GM21723 (cell line): ENCODE measurements at regions not wholly inside any gene's neighbourhood (a gene's known extent, or its start where the extent isn't known, plus 50 kb on each side); places are given as distances from the start of the nearest gene placed in this dataset.
"Not testable (repeated sequence)": the region's sequence is repeated elsewhere in the genome, so short reads cannot be mapped to it uniquely, and the experiment has no call there.

Source experiments
- ATAC-seq: cut with Tn5 transposase; IDR thresholded peaks from one replicate; pipeline ENCODE4 v1.9.1; 2021; ENCODE audit warnings: mild to moderate bottlenecking, moderate library complexity; ENCODE audit not compliant: unreplicated experiment

DNA sequence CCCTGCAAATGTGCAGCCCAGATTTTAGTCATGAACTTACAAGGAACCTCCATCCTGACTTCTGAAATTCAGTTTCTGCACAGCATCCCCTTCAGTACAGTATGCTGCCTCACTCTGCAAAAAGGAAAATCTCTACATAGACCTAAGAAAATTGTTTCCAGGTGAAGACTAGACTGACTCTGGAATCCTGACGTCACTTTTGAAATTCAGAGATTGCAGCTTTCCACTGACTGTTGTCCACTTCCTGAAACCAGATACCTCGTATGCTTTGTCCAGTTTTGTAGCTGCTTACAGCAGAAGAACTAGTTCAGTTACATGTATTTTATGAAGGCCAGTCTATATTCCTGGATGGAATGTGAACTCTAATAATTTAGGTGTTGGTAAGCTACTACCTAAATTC is 629.3 kb upstream of the ST8SIA4 start:
- no peak for ATAC-seq

DNA sequence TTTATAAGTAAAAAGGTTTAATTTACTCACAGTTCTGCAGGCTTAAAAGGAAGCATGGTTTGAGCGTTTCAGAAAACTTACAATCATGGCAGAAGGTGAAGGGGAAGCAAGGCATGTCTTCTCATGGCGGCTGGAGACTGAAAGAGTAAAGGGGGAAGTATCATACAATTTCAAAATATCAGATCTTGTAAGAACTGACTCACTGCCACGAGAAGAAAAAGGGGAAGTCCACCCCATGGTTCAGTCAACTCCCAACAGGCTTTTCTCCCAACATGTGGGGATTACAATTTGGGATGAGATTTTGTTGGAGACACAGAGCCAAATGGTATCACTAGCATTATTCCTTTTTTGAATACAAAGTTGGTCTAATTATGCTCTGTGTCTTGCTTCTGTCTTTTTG is 627.9 kb upstream of the ST8SIA4 start:
- ATAC-seq, result no peak

DNA sequence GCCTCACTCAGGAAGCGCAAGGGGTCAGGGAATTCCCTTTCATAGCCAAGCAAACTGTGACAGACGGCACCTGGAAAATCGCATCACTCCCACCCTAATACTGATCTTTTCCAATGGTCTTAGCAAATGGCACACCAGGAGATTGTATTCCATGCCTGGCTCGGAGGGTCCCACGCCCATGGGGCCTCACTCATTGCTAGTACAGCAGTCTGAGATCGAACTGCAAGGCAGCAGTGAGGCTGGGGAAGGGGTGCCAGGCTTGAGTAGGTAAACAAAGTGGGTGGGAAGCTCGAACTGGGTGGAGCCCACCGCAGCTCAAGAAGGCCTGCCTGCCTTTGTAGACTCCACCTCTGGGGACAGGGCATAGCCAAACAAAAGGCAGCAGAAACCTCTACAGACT is 626.0 kb upstream of the ST8SIA4 start:
- ATAC-seq, result not testable (repeated sequence)

DNA sequence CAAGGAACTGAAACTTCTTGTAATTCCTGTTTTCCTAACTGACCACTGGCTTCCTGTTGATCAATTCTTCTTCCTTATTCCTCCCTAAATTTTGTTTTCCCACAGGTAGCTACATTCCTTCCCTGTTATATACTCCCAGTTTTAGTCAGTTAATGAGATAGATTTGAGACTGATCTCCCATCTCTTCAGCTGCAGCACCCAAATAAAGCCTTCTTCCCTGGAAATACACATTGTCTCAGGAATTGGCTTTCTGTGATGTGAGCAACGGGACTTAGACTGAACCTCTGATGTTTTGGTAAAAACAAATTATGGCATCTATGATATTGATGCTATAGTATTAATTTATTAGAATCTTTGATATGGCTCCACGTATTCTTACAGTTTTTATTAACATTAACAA is 617.3 kb upstream of the ST8SIA4 start:
- no peak for ATAC-seq

DNA sequence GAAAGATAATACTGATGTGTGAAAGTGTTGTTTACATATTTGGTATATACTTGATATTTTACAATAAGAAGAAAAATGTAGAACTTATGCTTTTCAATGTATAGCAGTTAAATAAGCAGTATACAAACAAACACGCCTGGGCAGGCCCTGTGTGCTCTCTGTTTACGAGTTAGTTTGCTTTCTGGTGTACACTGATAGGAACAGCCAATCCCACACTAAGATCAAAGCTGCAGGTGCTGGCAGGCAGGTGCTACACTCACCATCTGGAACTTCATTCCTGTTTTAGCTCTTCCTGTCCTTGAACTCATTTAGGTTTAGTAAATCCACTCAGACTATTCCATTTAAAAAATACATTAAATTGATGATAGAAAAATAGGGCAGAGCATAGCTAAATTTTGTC is 614.7 kb upstream of the ST8SIA4 start:
- ATAC-seq, result no peak

DNA sequence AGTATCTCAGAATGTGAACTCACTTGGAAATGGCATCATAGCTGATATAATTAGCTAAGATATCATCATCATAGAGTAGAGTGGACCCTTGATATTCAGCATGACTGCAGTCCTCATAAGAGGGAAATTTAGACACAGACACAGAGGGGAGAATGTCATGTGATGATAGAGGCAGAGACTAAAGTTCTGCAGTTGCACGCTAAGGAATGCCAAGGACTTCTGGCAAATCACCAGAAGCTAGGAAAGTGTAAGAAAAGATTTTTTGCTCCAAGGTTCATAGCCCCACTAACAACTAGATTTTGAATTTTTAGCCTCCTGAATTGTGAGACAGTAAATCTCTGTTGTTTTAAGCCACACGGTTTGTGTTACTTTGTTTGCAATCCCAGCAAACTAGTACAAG is 612.6 kb upstream of the ST8SIA4 start:
- no peak for ATAC-seq

DNA sequence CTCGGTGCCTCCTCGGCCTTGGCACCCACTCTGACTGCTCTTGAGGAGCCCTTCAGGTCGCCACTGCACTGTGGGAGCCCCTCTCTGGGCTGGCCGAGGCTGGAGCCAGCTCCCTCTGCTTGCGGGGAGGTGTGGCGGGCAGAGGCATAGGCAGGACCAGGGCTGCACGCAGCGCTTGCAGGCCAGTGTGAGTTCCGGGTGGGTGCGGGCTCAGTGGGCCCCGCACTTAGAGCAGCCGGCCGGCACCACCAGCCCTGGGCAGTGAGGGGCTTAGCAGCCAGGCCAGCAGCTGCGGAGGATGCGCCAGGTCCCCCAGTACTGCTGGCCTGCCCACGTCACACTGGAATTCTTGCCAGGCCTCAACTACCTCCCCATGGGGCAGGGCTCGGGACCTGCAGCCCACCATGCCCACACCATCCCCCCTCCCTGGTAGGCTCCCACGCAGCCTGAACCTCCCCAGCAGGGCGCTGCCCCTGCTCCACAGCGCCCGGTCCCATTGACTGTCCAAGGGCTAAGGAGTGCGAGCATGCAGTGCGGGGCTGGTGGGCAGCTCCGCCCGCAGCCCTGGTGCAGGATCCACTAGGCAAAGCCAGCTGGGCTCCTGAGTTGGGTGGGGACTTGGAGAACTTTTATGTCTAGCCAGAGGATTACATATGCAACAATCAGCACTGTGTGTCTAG is 602.9 kb upstream of the ST8SIA4 start:
- ATAC-seq, result no peak

DNA sequence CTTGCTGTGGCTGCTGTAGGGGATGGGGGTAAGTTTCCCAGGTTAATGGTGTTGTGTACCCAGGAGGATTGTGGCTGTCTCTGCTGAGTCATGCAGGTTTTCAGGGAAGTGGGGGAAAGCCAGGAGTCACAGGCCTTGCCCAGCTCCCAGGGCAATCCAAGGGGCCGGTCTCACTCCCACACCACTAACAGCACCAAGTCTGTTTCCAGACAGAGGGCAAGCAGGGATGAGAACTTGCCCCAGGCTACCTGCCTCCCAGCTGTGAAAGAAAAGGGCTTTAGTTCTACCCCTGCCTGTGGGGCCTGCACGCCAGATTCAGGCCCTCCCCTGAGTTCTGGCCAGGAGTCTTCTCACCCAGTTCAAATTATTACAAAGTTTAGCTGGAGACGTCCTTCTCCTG is 579.8 kb upstream of the ST8SIA4 start:
- no peak for ATAC-seq

DNA sequence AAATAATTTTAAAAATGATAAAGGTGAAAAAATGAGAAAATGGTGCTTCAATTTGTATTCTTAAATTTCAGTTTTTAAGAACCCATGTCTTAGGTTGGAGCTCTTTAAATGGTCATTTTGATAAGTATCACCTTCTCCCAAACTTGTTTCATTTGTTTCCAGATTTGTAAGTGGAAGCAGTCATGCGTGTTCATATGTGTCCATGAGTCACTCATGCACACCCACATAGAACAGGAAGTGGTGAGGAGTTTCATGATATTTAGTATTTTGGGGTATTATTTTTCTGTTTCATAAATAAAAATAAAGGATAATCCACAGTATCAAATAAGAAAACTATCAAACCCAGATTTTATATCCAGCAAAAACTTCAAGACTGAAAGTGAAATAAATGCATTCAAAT is 570.4 kb upstream of the ST8SIA4 start:
- ATAC-seq, result no peak

DNA sequence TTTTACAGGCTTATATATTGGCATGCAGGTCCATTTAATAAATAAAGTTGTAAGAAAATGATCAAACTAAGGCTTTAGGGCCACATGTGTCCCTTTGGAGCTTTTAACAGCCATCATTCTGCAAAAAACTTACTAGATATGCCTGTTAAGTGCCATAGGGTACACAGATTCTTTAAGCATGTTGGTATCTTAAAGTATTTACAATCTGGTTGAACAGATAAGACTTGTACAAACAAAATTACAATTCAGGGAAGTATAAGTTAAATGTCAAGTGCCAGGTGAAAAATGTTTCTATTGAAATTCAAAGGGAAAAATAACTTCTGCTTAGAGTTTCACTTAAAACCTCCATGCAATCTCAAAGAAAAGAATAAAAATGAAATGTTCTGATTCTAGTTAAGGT is 558.4 kb upstream of the ST8SIA4 start:
- ATAC-seq, result no peak

DNA sequence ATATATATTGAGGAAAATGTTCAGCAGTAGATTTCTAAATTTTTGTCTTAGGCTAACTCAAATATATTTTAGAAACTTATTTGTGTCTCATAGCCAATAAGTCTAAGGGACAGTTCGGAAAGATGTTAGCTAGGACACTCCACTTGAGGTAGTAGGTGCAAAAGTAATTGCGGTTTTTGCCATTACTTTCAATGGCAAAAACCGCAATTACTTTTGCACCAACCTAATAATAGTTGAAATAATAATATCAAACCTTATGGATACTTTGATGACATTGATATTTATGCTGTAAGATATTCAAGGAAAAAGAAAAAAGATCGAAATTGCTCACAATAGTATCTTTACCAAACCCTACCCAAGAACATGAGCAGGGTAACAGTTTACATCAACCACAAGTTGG is 555.5 kb upstream of the ST8SIA4 start:
- no peak for ATAC-seq

DNA sequence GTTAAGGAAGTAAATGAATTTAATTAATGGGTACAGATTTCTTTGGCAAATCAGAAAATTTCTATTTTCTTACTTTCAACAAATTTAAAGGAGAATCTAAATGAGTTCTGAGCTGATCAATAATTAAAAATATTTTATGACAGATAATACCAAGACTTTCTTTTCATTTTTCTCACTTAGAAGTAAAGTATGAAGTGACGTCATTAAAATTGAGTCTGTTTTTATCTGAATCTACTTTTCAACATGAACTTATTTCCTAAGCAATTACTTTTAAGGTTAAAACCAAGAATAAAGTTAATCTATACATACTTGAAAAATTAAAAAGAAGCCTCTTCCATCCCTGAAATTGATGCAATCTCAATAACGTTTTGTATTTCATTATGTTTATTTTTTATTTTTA is 552.8 kb upstream of the ST8SIA4 start:
- no peak for ATAC-seq

DNA sequence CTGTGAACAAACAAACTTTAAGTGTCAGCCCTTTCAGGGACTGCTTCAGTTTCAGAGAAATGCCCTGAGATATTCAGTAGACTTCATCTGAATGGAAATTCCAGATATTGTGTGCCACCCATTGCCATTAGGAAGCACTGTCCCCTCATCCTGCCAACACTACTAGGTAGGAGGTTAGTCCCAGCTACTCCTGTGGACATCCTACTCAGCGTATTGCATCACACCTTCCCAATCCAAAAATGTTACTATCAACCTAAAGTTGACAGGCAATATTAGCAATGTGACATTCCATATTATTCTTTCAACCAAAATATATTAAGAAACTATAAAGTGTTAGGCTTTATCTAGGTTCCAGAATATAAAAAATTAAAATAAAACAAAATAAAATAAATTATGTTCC is 552.0 kb upstream of the ST8SIA4 start:
- no peak for ATAC-seq

DNA sequence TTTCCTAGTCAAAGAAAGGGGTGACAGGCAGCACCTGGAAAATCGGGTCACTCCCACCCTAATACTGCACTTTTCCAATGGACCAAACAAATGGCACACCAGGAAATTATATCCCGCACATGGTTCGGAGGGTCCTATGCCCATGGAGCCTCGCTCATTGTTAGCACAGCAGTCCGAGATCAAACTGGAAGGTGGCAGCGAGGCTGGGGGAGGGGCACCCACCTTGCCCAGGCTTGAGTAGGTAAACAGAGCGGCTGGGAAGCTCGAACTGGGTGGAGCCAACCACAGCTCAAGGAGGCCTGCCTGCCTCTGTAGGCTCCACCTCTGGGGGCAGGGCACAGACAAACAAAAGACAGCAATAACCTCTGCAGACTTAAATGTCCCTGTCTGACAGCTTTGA is 539.2 kb upstream of the ST8SIA4 start:
- not testable (repeated sequence) for ATAC-seq

DNA sequence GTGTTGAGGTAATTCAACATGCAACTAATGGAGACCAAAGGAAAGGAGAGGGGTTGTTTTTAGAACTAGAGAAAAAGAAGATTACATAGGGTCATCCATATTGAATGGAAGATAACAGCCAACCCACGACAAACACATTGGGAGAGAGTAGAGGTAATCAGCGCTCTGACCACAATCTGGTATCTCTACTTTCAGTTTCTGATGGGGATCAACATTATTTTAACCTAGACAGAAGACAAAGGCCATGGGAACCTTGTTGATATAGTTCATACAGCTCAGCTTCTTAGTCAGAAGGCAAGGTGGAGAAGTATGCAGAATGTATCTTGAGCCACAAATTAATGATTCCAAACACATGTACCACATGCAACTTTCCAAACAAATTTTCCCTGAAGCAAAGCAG is 537.1 kb upstream of the ST8SIA4 start:
- ATAC-seq, result no peak

DNA sequence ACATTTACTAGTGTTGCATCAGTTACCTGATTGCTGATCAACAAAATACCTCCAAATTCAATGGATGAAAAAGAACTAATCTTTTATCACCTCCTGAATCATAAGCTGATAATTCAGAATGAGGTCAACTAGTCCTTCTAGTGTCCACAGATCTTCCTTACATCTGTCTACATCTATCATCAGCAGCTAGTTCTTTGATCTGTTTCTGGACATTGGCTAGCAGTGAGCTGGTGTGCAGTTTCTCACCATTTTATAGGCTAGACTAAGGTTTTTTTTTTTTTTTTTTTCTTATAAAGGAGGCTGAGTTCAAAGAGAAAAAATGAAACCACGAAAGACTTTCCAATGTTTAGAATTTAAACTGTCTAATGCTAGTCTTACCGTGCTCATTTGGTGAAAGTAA is 534.3 kb upstream of the ST8SIA4 start:
- no peak for ATAC-seq

DNA sequence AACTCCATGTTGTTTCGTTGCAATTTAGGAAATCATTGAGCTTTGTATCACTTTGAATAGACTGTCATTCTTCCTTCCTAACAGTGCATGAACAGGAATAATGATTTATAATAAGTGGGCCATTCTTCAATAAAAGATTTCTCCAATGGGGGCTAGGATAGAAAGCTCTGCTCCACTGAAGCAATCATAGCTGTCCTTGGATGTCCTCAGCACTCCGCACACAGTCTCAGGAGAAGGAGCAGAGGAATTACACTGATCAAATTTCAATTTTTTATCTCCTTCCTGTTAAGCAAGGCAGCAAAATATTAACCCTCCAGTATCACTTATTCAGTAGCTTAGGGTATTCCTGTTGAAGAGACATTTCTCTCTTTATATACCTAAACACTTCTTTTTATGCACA is 532.7 kb upstream of the ST8SIA4 start:
- no peak for ATAC-seq

DNA sequence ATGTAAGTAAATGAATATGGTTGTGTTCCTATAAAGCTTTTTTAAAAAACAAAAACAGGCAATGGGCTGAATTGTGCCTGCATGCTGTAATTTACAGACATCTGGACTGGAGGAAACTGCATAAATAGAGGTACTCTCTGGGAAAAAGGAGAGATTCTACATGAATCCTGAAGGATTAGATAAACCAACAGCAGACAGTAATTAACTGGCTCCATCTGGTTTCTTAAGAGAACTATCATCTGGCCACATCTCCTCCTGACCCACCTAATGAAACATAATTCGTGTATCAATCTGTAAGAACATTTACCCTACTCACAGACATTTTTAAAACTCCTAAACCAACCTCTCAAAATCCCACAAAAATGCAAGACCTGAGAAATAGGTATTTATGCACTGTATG is 528.1 kb upstream of the ST8SIA4 start:
- ATAC-seq, result no peak

DNA sequence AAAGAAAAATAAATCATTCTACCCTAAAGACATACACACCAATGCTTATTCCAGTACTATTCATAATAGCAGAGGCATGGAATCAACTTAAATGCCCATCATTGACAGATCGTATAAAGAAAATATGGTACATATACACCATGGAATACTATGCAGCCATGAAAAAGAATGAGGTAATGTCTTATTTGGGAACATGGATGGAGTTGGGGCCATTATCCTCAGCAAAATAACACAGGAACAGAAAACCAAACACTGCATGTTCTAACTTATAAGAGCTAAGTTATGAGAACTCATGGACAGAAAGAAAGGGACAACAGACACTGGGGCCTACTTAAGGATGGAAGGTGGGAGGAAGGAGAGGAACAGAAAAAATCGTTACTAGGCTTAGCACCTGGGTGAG is 527.5 kb upstream of the ST8SIA4 start:
- ATAC-seq, result no peak

DNA sequence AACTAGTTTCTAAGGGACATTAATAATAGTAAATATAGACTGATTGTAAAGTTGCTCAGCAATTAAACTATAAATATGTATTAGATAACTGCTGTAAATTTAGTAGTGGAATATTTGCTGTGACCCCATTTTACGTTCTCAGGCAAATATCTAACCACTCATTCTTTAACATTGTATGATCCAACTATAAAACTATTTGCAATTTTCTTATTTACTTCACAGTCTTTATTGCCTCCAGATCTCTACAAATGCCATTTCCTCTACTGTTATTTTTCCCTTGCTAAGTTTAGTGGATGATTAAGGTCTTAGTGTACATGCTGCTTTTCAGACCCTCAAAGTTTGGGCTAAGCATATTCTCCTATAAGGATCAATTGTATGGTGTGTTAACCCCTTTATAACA is 526.2 kb upstream of the ST8SIA4 start:
- no peak for ATAC-seq

DNA sequence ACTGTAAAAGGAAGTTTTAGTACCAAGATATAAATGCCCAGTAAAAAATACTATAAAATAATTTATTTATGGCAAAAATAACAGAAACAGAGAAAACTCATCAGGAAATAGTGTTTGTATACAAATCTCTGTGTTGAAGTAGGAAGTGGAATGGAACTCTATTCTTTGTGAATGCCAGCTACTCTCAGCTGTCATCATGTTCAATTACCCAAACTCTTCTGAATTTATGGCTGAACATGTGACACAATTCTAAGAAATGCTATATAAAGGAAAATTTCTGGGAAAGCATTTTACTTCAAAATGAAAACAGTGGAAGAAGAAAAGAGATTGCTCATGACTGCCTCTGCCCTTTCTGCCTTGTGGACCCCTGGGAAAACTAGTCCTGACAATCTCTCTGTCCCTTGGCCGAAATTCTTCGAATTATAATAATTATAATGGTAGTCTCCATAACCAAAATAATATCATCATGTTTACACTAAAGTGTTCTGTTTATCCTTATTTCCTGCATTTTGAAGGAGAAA is 522.3 kb upstream of the ST8SIA4 start:
- no peak for ATAC-seq

DNA sequence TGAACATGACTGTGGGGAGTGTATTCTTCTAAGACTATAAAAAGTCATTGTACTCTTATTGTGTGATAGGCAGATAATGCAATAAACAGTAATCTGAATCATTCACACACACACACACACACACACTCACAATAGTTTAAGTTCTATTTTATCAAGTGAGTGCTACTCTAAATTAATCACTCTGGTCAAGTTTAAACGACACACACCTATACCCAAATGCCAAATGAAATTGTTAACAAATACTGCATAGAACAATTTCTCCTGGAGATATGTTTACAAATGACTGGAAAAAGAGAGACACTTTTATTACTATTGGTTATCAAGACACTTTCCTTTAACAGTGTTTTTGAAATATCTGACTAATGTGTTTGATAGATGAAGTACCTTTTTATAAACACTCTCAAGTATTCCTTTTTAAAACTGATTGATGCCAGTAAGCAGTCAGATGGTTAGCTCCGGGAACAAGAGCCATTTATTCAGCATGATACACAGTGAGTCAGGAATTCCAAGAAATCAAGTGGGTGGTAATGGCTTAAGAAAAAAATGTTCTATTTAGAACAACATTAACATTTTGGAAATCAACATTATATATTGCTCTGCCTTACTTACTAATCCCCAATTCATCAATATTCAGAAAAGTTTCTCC is 521.6 kb upstream of the ST8SIA4 start:
- ATAC-seq, result no peak

DNA sequence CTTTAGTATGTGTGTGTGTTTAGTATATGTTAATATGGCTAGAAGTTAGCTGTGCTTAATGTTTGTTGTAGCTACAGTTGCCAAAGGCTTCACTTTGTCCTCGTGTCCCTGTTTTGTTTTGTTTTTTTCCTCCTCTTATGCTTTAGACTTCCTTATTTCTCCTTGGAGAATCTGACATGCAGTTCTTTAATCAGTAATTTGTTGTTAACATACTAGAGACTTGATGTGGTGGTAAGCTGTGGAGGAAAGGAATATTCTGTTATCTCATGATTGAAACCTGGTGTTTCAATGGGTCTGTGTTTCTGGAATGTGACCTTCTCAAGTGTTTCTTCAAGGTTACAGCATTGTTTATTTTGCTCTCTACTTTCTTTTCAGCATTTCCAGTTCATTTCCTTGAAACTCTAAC is 515.6 kb upstream of the ST8SIA4 start:
- no peak for ATAC-seq
